Effector CD8-positive, alpha-beta T cell (primary cell): ENCODE measurements at regions not wholly inside any gene's neighbourhood (a gene's known extent, or its start where the extent isn't known, plus 50 kb on each side); places are given as distances from the start of the nearest gene placed in this dataset.

Source experiments
- DNase-seq: peaks from one replicate; lab custom pipeline; 2025; lab: John Stamatoyannopoulos, UW

- DNase-seq = no peak
These were observed 312.4 kb upstream of the NEBL start for GRCh38 chr10:21209495-21209894.

DNA sequence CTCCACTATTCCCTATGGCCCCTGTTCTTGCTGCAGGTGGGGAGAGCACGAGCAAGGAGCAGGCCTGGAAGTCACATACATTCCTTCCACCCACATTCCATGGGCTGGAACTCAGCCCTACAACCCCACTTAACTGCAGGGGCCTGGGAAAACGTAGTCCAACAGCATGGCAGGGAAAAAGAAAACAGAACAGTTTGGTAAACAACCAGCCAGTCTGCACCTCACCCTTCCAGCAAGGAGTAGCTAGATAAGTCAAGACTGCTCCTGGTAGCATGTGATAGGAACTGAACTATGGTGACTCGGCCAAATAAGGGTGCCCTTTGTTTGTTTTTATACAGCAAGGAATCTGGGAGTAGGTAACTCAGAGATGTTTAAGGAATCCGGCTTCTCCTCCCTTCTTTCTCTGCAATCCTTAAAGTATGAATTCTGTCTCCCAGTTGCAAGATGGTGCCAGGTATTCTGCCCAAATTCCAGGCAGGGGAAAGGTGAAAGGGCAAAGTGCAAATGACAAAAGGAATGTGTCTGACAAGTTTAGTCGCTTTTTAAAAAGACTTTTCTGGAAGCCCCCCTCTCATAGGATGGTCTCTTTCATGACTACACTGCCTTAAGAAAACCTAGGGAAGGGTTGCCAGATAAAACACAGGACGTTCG, 311.7 kb upstream of the NEBL start:
- DNase-seq = no peak

DNA sequence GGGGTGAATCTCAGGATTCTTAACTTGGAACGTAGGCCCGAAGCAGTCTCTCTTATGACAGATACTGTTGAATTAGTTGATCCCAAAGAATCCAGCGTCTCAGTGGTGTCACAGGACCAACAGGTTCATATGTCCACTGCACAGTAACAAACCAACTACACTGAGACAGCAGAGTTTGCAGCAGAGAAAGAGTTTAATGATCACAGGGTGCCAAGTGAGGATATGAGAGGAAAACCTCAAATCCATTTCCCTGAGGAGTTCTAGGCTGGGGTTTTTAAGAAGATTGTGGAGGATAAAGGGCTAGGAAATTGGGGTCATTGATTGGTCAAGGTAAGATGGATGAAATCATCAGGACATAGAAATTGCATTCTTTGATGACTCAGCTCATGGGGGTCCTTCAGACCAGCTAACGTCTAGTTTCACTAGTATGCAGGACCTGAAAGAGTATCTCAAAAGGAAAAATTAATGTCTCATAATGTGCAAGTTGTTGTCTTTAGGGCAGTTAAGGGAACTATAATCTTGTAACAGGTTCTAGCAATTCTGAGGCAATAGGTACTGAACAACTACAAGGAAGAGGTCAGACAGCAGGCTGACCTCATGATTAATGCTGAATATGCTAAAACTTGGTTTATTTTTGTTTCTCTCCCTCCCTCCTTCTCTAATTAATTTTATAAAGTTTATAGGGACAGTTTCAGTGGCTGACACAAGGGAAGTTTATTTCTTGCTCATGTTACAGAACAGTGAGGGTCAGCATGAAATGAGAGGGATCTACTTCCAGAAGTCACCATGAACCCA, 310.9 kb upstream of the NEBL start:
- no peak for DNase-seq

- no peak for DNase-seq
These were observed 308.2 kb upstream of the NEBL start for GRCh38 chr10:21205328-21205727.

DNA sequence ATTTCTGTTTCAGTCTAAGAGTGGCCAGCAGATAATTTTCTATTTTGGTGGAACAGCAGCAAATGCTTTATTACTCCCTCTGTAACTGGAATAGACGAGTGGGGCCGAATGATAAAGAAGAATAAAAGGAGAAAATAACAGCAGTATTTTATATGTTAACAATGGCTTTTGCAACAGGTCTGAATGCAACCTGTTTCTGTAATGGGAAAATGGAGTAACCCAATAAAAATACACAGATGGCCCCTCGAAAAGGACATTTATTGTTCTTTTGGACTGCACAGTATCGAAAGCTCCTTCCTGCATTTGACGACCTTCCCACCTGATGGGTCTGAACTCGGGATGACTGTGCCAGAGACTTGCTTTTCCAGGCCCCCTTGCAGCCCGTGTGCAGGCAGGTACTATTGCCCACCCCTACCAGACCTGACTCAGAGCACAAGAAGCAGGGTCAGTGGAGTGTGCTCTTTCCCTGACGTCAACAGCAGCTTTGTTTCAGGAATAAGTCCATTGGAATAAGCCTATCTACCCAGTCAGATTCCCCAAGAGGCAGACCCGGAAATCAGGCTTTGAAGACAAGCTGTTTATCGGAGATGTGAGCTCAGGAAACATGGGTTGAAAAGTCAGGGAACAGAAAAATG, 306.5 kb upstream of the NEBL start:
- DNase-seq = no peak

DNA sequence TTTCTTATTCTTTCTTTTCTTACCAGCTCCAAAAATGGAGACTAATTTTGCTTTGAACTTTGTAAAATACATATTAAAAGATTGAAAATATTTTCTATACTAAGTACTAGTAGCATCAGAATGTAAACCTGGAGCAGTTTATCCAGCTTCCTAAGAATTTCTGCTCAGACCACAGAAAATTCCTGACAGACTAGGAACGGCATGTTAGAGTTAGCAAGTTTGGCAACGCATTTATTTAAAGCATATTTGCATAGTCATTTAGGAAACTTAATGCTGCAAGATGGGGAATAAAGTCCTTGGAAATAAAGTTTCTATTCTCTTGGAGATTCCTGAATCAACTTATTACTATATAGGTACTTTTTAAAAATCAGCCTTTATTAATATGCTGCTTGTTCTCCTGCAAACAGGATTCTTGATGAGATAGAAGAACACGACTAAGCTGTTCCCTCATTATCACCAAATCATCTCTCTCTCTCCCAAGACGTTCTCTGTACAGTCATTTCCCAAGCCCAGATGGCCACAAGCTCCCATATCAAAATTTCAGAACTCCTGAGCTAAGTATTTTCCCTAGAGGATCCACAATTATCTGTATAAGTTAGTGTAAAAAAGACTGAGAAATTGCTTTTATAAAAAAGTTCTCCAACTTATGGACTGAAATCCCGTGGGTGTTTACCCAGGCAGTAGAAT, 305.8 kb upstream of the NEBL start:
- no peak for DNase-seq

GRCh38 chr10:21199501-21199900, 302.4 kb upstream of the NEBL start:
- DNase-seq = no peak

GRCh38 chr10:21197838-21198237, 300.7 kb upstream of the NEBL start:
- DNase-seq = no peak

- DNase-seq = no peak
These were observed 299.8 kb upstream of the NEBL start for GRCh38 chr10:21196822-21197395.

- no peak for DNase-seq
These were observed 298.1 kb upstream of the NEBL start for GRCh38 chr10:21195252-21195651.

- DNase-seq = no peak
These were observed 297.4 kb upstream of the NEBL start for GRCh38 chr10:21194510-21194993.

DNA sequence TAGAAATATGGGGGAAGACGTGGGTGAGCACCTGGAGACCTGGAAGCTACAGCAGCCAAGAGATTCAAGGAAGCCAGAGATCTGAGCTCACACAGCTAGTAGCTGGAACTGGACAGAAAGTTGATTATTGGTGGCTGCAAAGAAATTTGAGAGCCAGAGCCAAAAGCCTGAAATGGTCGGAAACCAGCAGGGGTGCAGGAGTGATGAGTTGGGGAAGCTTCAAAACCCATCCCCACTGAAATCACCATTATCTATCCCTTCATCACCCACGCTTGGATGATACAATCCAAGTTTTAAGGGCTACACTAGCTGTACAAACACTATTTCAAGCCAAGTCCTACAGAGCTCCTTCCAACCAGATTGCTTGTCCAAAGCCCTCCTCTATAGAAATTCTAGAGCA, 296.1 kb upstream of the NEBL start:
- DNase-seq = no peak

DNA sequence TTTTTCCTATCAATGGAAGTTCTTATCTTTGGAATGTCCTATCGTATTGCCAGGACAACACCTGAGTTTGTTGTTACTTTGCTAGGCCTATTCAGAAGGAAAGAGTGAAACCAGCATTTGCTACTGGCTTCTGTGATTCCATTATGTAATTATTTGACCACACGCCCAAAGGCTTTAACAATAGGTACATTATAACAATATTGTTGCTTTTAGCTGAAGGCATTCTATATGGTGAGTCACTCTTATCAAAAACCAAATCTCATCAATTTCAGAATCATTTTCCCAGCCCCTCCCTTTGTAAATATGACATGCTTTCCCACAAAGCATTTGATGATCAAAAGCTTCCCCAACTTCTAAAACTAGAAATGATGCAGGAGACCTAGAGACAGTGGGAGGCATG, 294.4 kb upstream of the NEBL start:
- no peak for DNase-seq

DNA sequence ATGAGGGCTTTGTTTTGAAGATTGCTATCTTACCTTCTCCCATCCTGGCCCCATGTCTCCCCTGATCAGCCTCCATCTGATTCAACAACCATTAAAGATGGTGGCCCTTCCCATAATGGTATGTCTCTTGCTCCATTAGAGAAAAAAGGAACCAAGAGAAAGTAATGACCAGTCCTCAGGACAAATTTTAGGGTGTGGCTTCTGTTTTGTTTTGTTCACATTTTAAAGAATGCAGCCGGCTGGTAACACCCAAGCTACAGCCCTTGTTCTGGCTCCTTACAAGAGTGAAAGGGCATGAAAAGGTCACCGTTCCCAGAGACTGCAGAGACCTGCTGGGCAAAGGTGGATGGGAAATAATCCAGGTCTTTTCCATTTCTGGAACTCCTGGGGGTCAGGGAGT, 287.9 kb upstream of the NEBL start:
- DNase-seq = no peak

DNA sequence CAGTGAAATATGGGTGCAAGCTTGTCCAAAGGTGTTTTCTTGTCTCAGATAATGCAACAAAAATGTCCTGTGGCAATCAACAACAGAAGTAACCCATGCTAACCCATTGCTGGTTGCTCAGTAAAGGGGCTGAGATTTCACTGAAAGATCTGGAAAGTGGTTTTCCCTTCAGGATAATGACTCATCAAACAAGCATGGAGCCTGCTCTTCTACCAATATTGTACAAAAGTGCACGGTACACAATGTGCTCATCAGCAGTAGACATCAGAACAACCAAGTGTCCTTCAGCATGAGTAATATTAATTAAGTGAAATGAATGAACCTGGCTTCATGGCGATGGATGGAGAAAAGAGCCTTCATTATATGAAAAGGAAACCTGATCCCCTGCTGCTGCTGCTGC, 287.1 kb upstream of the NEBL start:
- DNase-seq = no peak

- no peak for DNase-seq
These were observed 285.9 kb upstream of the NEBL start for GRCh38 chr10:21183025-21183424.

- no peak for DNase-seq
These were observed 284.3 kb upstream of the NEBL start for GRCh38 chr10:21181451-21181850.

DNA sequence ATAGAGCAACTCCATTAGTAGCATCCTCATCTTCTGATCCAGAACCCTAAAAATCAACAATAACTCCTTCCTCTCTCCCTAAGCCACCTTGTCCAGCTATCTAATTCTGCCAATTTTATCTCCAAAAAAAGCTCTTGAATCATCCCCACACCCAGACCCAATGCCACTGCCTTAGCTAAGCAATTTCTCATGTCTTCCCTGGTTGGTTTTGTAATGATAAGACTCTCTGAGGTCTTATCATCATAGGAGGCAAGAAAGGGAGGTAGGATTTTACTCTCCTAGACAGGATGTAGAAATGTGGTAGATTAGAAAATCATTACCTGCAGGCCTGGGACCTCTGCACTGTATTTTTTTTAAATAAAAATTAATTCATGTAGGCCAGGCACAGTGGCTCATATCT, 283.5 kb upstream of the NEBL start:
- no peak for DNase-seq

DNA sequence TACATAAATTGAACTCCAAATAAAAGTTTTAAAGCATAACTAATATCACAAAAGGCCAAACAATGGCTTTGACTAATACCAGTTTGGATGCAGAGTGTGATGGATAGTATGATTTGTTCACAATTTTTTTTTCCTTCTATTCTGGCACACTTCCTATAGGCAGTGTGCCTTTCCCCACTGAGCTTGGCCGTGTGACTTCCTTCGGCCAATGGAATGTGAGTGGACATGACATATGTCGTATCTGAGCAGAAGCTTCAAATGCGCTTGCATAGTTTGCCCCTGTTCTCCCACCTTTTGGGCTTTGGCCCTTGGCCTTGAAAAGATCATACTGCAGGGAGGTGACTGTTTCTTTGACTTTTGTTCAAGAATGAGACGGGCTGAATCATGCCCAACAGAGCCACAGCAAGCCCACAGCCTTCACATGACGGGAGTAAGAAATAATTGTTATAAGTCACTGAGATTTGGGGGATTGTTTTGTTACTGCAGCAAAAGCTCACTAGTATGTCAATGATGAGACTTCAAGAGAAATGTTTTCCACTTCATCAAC, 279.9 kb upstream of the NEBL start:
- no peak for DNase-seq

DNA sequence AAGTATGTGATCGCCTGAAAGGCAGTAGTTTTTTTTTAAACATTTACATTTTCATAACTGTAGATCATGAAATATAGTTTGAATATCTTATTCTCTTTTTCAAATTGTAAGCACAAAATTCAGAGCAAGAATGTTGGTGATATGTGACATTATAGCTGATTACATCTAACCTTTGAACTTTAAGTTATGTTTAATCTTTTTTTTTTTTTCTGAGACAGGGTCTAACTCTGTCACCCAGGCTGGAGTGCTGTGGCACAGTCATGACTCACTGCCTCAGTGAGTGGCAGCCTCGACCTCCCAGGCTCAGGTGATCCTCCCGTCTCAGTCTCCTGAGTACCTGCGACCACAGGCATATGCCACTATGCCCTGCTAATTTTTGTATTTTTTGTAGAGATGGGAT, 278.7 kb upstream of the NEBL start:
- DNase-seq = no peak

DNA sequence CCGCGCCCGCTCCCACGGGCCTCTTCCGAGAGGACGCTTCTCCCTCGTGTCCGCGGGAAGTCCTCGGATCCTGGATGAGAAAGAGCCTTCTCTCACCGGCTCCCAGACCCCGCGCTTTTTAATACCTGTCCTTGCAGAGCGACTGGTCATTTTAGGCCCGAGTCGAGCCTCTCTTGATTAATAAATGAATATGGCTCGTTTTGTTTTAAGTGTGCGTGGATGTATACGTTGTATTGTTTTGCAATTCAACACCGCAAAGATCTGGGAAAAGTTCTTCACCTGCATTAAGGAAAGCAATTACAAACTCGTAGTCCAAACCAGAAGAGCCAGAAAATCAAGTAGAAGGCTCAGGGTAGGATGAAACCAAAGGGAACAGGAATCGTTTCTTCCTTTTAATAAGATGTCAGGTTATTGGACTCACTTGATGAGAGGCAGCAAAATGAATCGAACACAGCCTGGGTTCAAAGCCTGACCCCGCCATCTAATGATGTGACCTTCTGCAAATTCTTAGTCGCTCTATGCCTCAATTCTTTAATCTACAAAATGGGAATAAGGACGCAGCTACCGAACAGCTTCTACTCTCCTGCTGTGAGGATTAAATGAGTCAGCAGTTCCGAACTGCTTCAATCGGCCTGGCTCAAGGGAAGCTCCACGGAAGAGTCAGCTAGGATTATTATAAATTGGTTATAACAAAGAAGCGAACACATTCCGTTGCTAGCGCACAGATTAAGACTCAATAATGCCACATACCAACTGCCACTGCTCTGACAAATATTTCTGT, 277.8 kb upstream of the NEBL start:
- DNase-seq = no peak
